NOMO-1 treated with dmso at 0.1 percent for 144 hours (cell line): ENCODE measurements at regions not wholly inside any gene's neighbourhood (a gene's known extent, or its start where the extent isn't known, plus 50 kb on each side); places are given as distances from the start of the nearest gene placed in this dataset.
A peak's percentile ranks its signal among the peaks of the same experiment; 100 is the strongest.
"Not testable (repeated sequence)": the region's sequence is repeated elsewhere in the genome, so short reads cannot be mapped to it uniquely, and the experiment has no call there.

ENCODE experiments used
- DNase-seq: peaks from one replicate; lab custom pipeline; 2025; ENCODE audit not compliant: unreplicated experiment; lab: John Stamatoyannopoulos, UW

DNA sequence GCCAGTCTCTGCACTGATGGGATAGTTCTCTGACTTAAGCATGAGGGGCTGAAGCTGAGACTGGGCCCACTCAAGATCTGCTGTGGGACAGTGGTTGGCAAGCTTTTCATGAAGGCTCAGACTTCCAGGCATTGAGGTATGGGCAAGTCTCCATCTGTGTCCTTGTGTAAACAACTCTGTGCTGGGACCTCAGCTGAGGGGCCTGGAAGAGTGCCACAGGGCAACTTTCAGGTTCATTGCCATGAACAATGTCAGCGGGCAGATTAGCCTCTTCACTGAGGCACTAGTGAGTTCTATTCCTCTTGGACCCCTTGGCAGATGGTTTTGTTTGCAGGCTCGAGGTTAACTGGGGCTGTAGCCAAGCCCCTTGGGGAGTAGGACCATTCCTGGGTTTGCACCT, 127.1 kb downstream of the MRPS30 start:
- DNase-seq: no peak

DNA sequence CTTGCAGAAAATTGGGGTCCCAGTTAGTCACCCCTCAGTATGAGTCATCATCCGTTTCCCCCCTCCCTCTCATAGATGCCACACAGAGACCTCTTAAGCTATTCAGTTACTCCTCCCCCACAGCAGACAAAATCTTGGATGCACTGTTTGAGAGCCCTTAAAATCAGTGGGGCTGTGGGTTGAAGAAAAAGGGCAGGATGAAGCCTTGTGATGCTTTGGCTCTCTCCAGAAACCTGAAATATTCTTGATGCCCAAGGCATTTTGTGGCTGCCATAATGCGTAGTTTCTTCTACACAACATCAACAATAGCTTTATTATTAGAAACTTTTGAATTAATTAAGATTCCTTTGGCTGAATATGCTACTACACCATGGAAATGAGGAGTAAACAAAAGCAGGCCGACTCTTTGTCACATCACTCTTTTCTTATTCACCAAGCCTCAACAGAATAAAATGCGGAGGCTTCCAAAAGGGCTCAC, 133.8 kb downstream of the MRPS30 start:
- DNase-seq: no peak

DNA sequence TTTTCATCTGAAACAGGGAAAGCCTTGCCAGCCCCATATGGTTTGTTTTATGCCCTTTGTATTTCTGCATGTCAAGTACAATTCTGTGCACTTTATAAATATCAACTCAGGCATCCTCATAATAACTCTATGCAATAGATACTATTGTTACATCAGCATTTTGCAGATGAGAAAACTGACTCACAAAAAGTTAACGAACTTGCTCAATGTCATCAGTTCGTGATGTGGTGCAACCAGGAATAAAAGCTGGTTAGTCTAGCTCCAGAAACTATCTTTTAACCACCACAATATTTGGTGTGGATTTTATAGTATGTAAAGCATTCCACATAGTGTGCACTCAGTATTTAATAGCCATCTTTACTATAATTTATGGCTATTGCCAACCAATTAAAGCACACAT, 134.9 kb downstream of the MRPS30 start:
- DNase-seq: no peak

DNA sequence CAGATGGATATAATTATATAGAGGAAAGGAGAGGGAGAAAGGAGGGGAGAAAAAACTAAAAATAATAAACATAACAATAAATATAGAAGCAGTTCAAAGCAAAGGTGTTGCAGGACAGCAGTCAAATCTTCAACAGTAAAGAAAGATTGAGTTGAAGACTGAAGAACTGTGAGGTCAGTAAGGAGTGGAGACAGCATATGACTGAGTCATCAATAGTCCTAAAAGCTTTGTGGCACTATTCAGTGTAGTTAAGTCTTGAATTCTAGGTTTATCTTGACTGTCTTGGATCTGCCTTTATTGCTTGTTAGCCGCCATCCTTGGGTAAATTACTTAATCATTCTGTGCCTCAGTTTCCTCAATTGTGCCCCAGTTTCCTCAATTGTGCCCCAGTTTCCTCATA, 137.0 kb downstream of the MRPS30 start:
- no peak for DNase-seq

DNA sequence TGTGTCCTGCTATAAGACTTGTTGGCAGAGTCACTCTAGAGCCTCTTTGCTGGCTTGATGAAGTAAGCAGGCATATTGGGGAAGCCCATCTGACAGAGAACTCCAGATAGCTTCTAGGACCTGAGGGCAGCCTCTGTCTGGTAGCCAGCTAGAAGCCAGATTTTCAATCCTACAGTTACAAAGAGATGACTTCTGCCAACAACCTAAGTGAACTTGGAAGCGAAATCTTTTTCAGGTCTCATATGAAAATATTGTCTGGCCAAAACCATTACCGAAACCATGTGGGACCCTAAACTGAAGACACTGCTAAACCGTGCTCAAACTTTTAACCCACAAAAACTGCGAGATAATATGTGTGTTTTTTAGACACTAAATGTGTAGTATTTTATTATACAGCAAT, 140.9 kb downstream of the MRPS30 start:
- DNase-seq: no peak

DNA sequence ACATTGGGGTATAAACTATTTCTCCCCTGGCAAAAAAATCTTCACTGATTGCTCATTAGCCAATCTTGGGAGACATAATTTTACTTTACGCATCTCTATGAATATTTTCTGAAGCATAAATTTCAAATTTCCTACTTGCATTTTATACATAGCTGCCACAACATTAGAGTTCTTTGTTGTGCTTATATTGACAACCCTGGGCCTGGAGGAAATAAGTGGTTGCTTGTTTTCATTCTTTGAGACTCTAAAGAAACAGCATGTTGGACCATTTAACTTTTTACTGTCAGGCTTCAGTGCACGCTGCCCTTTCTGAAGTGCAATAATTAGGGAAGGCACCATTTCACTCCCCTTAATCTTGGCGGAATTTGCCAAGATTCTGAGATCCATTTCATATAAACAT, 142.6 kb downstream of the MRPS30 start:
- DNase-seq: no peak

DNA sequence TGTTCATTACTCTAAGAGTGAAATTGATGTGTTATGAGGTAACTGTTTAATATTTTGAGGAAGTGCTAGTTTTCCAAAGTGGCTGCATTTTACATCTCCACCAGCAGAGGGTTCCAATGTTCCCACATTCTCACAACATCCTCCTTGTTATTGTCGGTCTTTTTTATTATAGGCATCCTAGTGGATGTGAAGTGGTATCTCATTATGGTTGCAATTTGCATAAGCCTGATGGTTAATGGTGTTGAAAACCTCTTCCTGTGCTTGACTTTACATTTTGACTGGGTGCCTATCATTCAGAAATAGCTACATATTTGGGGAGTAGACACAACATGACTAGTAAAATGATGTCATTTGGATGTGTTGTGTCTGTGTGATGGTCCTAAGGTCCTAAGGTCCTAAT, 143.6 kb downstream of the MRPS30 start:
- peak; percentile 27 for DNase-seq

DNA sequence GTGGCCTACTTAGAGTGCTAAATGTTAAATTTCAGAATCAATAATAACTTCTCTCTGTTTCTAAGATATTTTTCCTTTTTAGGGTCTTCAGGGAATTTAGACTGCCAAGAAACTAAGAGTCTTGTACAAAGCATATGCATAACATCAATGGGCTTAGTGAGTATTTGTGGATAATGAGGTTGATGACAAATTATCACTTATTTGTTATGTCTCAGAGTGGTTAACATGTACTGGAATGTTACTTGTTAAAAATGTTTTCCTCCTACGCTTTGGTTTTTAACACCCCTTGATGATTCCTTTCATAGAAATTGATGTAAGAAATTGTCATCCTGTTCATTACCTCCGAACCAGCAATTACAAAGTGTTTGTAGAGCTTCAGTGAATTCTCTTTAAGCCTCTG, 144.3 kb downstream of the MRPS30 start:
- no peak for DNase-seq

DNA sequence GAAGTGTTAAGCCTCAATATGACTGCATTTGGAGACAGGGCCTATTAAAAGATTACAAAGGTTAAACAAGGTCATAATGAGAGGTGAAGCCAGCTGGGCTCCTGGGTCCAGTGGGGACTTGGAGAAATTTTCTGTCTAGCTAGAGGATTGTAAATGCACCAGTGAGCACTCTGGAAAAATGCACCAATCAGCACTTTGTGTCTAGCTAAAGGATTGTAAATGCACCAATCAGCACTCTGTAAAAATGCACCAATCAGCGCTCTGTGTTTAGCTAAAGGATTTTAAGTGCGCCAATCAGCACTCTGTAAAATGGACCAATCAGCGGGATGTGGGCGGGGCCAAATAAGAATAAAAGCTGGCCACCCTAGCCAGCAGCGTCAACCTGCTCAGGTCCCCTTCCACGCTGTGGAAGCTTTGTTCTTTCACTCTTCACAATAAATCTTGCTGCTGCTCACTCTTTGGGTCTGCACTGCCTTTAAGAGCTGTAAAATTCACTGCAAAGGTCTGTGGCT, 150.3 kb downstream of the MRPS30 start:
- not testable (repeated sequence) for DNase-seq

DNA sequence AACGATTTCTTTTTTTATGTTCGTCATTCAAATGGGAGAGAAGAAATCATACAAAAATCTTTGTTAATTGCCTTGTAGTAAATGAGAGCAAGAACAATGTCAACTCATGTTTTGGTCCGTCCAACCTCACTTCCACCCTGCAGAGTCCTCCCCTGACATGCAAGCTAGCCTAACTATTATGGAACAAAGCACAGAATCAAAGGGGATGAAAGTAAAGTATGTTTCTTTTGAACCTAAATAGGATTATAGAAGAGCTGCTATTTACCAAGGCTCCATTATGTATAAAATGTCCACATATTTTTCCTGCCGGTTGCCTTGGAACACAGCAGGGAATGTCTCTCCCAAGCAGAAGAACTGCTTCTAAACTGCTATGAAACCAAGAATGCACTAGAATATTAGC, 161.1 kb downstream of the MRPS30 start:
- no peak for DNase-seq

DNA sequence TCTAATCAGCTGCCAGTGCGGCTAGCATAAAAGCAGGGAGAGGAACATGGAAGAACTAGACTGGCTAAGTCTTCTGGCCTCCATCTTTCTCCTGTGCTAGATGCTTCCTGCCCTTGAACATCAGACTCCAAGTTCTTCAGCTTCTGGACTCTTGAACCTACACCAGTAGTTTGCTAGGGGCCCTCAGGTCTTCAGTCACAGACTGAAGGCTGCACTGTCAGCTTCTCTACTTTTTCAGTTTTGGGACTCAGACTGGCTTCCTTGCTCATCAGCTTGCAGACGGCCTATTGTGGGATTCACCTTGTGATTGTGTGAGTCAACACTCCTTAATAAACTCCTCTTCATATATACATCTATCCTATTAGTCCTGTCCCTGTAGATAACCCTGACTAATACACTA, 162.2 kb downstream of the MRPS30 start:
- not testable (repeated sequence) for DNase-seq

DNA sequence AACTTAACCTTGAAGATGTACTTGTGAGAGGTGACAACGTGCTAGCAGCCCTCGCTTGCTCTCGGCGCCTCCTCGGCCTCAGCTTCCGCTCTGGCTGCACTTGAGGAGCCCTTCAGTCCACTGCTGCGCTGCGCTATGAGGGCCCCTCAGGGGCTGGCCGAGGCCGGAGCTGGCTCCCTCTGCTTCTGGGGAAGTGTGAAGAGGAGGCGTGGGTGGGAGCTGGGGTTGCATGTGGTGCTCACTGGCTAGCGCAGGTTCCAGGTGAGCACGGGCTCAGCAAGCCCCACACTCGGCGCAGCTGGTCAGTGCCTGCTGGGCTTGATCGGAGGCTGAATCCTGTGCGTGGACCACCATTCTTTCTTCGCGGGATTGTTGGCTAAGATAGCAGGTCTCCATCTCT, 166.1 kb downstream of the MRPS30 start:
- no peak for DNase-seq

DNA sequence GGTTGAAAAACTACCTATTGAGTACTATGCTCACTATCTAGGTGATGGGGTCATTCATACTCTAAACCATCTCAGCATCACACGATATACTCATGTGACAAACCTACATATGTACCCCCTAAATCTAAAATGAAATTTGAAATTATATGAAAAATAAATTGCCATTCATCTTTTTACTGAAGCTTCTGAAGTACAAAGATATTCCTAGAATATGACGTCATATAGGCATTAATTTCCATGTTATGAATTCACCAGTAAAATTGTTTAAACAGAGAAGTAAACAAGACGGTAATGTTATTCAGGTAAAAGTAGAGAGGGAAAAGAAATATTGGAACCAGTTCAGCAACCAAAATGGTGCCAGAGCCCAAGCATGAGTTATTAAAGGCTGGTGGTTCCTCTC, 173.0 kb downstream of the MRPS30 start:
- DNase-seq: no peak

DNA sequence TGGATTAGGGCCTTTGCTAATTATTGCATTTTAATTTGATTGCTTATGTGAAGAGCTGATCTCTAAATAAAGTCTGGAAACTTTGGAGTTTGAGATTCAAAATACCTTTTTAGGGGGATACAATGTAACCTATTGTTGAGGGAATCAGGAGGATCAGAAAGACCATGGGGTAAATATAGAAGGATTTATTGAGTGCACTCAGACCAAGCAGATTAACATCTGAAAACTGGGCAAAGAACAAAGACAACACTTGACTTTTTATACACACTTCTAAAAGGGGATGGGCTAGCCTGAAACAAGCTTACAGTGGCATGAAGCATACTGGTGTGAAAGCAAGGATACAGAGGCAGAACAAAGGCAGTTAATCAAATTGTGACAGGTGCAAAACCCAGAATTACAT, 174.3 kb downstream of the MRPS30 start:
- DNase-seq: no peak

DNA sequence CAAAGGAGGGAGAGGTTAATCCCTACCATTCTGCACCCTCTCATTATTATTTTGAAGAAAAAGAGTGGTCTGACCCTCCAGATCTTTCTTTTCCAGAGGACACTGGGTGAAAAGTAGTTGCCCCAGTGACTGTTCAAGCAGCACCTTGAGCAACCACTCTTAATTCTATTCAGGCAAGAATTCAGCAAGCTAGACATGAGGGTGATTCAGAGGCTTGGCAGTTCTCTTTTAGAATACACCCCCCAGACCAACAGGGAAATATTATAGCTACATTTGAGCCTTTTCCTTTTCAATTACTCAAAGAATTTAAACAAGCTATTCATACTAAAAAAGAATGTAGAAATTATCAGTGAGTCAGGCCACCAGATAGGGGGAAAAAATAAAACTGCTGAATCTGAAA, 178.3 kb downstream of the MRPS30 start:
- no peak for DNase-seq

DNA sequence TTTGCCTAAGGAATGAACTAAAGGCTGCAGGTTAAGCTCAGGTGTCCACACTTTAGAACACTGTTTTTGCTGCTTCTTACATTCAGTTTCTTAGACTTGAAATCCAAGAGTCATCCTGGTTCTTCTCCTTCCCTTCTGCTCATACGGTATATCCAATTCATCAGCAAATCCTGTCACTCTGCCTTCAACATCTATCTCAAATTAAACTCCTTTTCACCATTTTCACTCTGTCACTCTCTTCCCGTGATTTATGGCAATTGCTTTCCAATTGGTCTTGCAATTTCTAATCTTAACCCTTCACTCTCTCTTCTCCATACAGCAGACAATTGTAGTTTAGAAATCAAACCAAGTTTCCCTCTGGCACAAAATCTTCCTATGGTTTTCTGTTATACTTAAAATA, 182.9 kb downstream of the MRPS30 start:
- no peak for DNase-seq

DNA sequence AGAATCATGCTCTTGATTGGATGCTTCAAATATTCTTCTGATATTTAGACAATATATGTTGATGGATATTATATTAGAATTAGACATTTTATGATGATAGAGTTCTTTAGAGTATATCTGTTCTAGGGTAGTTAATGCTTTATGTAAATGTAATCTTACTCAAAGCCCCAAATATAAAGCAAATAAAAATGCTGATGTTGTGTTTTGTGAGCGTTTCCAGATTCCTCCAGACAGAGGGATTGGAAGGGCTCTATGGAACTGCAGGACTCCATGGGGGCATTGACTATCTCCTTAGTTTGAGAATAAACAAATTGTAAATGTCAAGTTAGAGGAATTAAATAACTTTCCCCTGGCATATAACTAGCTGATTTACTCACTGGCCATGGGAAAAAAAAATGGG, 184.5 kb downstream of the MRPS30 start:
- DNase-seq: no peak

DNA sequence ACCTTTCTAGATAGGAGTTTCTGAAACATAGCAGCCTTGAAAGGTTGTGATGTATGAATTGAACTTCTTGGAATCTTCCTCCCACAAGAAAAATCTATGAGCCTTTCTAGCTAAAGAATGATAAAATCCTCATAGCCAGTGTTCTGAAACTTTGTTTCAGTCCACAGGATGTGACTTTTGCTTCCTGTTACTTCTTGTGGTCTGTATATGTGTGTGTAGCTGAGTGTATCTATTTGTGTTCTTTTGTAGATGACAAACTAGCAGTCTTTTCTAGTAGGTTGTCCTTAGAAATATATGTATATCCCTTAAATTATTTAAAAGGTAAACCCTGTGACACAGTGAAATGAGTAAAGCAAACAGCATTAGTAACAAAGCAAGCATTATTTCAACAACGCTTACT, 188.8 kb downstream of the MRPS30 start:
- DNase-seq: no peak

DNA sequence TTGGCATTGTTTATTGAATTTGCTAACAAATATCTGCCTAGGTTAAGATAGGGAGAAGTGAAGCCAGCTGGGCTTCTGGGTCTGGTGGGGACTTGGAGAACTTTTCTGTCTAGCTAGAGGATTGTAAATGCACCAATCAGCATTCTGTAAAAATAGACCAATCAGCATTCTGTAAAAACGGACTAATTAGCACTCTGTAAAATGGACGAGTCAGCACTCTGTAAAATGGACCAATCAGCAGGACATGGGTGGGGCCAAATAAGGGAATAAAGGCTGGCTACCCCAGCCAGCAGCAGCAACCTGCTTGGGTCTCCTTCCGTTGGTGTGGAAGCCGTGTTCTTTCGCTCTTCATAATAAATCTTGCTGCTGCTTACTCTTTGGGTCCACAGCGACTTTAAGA, 198.4 kb downstream of the MRPS30 start:
- DNase-seq: not testable (repeated sequence)

DNA sequence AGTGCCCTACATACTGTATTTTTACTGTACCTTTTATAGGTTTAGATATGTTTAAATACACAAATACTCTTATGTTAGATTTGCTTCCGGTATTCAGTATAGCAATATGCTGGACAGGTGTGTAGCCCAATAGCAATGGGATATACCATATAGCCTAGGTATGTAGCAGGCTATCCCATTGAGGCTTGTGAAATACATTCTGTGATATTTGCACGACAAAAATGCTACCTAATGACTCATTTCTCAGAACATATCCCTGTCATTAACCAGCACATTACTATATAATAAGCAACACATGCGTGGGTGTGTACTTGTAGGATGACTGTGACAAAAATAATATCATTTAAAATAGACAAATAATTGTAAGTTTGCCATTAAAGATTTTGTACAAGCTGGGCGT, 208.8 kb downstream of the MRPS30 start:
- DNase-seq: no peak

DNA sequence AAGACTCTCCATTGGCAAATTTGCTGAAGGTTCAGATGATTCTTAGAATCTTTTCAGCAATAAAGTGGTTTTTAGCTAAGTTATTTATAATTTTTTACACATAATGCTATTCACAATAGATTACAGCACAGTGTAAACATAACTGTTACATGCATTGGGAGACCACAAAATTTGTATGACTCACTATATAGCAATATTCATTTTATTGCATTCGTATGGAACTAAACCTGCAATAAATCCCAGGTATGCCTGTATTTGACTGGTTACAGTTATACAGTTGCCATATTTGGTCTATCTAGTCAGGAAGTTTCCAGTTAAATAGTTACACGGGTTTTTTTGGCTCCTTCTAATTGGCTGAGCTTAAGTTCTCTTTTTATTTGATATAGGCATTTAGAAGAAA, 220.8 kb downstream of the MRPS30 start:
- DNase-seq: no peak

DNA sequence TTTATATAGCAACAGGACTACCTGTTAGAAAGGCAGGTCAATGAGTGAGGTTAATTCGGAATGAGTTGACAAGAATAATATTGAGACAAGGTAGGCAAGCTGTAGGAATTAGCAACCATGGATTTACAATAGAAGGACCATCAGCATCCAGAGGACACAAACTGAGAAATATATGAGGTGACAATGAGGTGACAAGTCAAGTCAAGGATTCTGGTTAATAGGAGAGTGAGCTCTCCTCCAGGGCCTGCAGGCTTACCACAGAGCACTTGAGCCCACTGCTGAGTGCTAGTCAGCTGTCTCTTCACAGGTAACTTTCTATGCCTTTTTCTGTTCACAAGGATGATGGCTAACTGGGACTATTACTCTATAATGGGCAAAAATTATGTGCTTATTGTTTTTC, 227.2 kb downstream of the MRPS30 start:
- no peak for DNase-seq

DNA sequence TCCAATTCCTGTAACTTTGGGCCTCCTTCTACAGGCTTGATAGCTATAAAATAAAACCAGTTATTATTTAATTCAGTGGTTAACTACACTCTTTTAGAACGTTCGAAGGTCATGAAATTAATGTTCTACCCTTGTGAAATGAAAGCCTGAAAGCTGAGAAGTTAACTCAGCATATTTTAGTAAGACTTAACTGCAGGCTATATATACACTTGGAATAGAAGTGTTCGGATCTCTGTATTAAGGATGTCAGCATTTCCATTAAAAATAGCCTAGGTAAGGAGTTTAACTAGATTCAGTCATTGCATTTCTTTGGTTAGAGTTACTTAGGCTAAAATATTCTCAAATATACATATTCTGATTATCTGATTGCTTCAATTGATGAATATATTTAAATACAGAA, 229.2 kb downstream of the MRPS30 start:
- DNase-seq: no peak
